ENCODE measurements at regions not wholly inside any gene's neighbourhood (a gene's known extent, or its start where the extent isn't known, plus 50 kb on each side); places are given as distances from the start of the nearest gene placed in this dataset.
"Not testable (repeated sequence)": the region's sequence is repeated elsewhere in the genome, so short reads cannot be mapped to it uniquely, and the experiment has no call there.

DNA sequence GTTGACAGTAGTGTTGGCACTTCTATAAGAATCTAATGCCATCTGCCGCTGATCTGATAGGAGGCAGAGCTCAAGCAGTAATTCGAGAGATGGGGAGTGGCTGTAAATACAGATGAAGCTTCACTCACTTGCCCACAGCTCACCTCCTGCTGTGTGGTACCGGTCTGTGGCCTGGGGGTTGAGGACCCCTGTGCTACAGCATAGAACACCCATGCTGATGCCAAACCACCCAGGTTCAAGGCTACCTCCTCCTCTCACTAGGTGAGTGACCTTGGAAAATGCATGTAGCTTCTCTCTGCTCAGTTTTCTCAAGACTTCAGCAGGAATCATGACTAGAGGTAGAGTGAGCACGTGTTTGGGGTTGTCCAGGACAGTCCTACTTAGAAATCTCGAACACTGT is 263.4 kb downstream of the SH3BP4 start:
- Mint-ChIP-seq H3K36me3 (no peaks in the 10 kb centered on the region), H3K27me3 (peaks cover 23% of the 10 kb centered on the region), H3K27ac (no peak overlapping the region), H3K4me1 (ENCODE audit: low read depth) (no peaks in the 10 kb centered on the region), H3K9me3 (no peaks in the 10 kb centered on the region), H3K4me3 (no peak overlapping the region)
- ChIA-PET POLR2A (no interaction called here), CTCF (no interaction called here)
- intact Hi-C loops (cut with micrococcal nuclease), result no loop called here
- DNase-seq, result no peak

DNA sequence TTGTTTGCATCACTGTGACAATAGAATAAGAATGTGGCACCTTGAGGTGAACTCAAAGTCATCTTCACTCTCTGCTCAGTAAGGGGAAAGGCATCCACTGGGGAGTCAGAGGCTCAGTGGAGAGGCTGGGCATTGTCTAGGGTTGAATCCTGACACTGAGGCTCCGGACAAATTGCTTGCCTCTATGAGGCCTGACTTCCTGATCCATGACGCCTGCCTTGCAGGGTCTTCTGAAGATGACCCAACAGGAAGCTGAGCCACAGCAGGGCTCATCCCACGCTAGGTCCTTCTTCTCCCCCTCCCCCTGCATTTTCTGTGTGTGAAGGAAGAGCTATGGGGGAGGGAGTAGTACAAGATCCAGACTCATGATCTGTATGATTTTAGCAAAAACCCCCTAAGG is 265.1 kb downstream of the SH3BP4 start:
- ChIA-PET POLR2A (no interaction called here), CTCF (no interaction called here)
- Mint-ChIP-seq H3K27me3 (peaks cover 26% of the 10 kb centered on the region), H3K9me3 (no peaks in the 10 kb centered on the region), H3K36me3 (no peaks in the 10 kb centered on the region), H3K4me1 (ENCODE audit: low read depth) (no peaks in the 10 kb centered on the region), H3K27ac (no peak overlapping the region), H3K4me3 (no peak overlapping the region)
- intact Hi-C loops (cut with micrococcal nuclease), result no loop called here
- no peak for DNase-seq

DNA sequence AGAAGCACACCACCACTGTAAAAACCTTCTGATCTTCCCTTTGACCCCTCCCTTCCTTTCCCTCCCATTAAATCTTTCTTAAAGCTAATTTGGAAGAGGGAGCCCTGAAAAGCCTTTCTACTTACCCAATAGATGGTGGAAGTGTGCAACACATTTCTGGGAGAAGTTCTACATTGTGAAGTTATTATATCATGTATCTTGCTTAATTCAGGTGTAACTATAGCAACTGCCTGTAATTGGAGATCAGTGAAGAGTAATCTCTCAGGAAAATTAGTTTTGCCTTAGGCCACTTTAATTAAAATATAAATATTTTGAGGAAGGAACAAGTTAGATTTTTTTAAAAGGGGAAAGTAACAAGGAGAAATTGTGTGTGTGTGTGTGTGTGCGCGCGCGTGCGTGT is 266.0 kb downstream of the SH3BP4 start:
- Mint-ChIP-seq H3K36me3 (no peaks in the 10 kb centered on the region), H3K27me3 (peaks cover 27% of the 10 kb centered on the region), H3K4me1 (ENCODE audit: low read depth) (no peaks in the 10 kb centered on the region), H3K4me3 (no peak overlapping the region), H3K9me3 (no peaks in the 10 kb centered on the region), H3K27ac (no peak overlapping the region)
- no peak for DNase-seq
- ChIA-PET POLR2A (no interaction called here), CTCF (no interaction called here)
- intact Hi-C loops (cut with micrococcal nuclease), result no loop called here

DNA sequence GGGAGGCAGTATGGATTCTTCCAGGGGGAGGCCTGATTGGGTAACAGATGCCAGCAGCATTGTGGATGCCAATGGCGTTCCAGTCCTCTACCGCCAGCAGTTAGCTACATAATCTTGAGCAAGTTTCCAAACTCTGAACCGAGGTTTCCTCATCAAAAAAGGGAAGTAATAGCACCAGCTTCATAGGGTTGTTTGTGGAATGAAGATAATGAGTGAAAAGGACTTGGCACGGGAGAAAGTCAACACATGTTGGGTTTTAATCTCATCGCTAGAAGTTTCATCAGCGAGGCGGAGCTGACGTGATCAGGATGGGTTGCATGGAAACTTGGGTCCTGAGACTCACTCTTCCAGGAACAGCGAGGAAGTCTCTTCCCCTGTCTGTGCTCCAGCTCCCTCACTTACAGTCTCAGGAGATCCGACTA is 266.7 kb downstream of the SH3BP4 start:
- H3K9me3 Mint-ChIP-seq, result no peaks in the 10 kb centered on the region
- CTCF ChIA-PET, result no interaction called here

DNA sequence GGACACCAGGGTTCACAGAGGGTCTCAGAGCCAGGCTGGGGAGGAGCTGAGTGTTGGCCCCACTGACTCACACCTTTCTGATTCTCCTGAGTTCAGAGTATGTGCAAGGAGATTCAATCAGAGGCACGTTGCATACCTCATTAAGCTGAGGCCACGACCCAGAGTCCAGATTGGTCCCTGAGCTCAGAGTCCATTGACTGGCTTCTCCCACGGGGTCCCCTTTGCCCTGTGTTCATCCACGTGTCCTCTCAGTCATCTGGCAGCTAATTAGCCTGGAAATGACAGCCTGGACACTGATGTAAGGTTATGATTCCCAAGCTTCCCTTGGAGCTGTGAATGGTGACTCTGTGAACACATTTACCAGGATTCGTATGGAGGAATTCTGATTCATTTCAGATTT is 267.2 kb downstream of the SH3BP4 start:
- POLR2A ChIA-PET, result no interaction called here
- Mint-ChIP-seq H3K4me3 (no peak overlapping the region), H3K4me1 (ENCODE audit: low read depth) (no peaks in the 10 kb centered on the region), H3K36me3 (no peaks in the 10 kb centered on the region), H3K27ac (no peak overlapping the region), H3K27me3 (peaks cover 29% of the 10 kb centered on the region), H3K9me3 (no peaks in the 10 kb centered on the region)
- CTCF ChIA-PET, result no interaction called here
- no peak for DNase-seq
- intact Hi-C loops (cut with micrococcal nuclease), result no loop called here

More for the DNA sequence above, 266.7 kb downstream of the SH3BP4 start:
- intact Hi-C loops (cut with micrococcal nuclease), result no loop called here
- Mint-ChIP-seq H3K27me3 (peaks cover 27% of the 10 kb centered on the region), H3K36me3 (no peaks in the 10 kb centered on the region), H3K4me3 (no peak overlapping the region), H3K27ac (no peak overlapping the region), H3K4me1 (ENCODE audit: low read depth) (no peaks in the 10 kb centered on the region)
- DNase-seq, result no peak
- POLR2A ChIA-PET, result no interaction called here

DNA sequence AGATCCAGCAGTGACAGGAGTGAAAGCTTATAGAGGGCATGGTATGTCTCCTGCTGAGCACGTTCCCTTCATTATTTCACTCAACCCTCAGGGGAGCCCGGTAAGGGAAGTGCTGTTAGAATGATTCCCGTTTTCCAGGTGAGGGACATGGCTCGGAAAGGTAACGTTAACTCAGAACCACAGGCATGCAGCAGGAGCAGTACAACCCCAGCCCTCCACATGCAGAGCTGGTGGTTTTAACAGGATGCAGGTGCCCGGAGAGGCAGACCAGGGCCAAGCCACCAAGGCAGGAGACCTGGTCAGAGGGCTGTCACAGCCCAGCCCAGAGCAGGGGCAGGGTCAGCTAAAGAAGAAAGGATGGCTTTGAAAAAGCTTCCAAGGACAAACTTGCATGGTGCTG is 268.5 kb downstream of the SH3BP4 start:
- peaks cover 31% of the 10 kb centered on the region for H3K27me3 Mint-ChIP-seq
- no peak for DNase-seq
- H3K36me3 Mint-ChIP-seq, result no peaks in the 10 kb centered on the region
- H3K9me3 Mint-ChIP-seq, result no peaks in the 10 kb centered on the region
- CTCF ChIA-PET, result no interaction called here
- no peak overlapping the region for H3K4me3 Mint-ChIP-seq
- intact Hi-C loops (cut with micrococcal nuclease), result no loop called here
- no peak overlapping the region for H3K27ac Mint-ChIP-seq
- no peaks in the 10 kb centered on the region for H3K4me1 Mint-ChIP-seq (ENCODE audit: low read depth)
- POLR2A ChIA-PET, result no interaction called here

DNA sequence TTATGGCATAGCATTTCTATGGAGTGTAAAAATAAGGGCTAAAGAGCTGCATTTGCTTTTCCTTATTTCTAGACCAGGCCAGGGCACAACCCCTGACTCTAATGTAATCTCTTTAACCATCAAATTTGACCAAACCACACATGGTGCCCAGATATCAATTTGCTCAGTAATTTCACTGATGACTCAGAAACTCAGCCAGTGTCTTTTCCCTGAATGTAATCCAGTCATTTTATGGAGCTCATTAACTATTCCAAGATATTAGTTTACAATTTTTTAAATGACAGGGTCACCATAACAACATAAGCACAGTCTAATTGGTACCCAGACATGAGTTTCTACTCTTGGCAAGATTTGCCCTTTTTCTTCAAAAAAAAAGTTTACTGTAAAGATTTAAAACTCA is 270.8 kb upstream of the AGAP1 start:
- no peak overlapping the region for H3K27ac Mint-ChIP-seq
- H3K36me3 Mint-ChIP-seq, result no peaks in the 10 kb centered on the region
- intact Hi-C loops (cut with micrococcal nuclease), result no loop called here
- H3K4me3 Mint-ChIP-seq, result no peak overlapping the region
- ChIA-PET POLR2A (no interaction called here), CTCF (no interaction called here)
- H3K9me3 Mint-ChIP-seq, result no peaks in the 10 kb centered on the region
- peaks cover 18% of the 10 kb centered on the region for H3K27me3 Mint-ChIP-seq
- no peaks in the 10 kb centered on the region for H3K4me1 Mint-ChIP-seq (ENCODE audit: low read depth)
- DNase-seq, result no peak

DNA sequence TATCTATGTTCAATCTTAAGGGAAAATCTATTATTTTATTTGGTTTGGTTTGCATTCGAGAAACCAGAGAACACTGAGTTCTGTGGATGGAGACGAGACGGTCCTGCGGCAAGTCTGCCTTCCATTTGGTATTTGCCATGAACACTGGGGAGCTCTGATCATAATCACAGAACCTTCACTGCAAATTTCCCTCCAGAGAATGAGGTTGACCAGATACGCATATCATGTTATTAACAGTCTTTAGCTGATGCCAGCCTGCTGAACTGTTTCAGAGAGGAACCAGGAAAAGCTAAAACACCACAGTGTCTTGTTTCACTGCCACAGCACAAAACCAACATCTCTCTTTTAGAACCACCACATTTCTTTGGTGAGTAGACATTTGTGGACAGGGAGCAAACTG is 269.4 kb upstream of the AGAP1 start:
- no peak for DNase-seq
- intact Hi-C loops (cut with micrococcal nuclease), result no loop called here
- CTCF ChIA-PET, result interaction anchor here (0.7 kb wide), 1 partner anchor 90 kb away, joined by 3 read pairs; no protein-coding TSS in a partner anchor
- H3K4me1 Mint-ChIP-seq (ENCODE audit: low read depth), result no peaks in the 10 kb centered on the region
- H3K9me3 Mint-ChIP-seq, result no peaks in the 10 kb centered on the region
- peaks cover 24% of the 10 kb centered on the region for H3K27me3 Mint-ChIP-seq
- no peaks in the 10 kb centered on the region for H3K36me3 Mint-ChIP-seq
- no peak overlapping the region for H3K27ac Mint-ChIP-seq
- POLR2A ChIA-PET, result no interaction called here
- no peak overlapping the region for H3K4me3 Mint-ChIP-seq

DNA sequence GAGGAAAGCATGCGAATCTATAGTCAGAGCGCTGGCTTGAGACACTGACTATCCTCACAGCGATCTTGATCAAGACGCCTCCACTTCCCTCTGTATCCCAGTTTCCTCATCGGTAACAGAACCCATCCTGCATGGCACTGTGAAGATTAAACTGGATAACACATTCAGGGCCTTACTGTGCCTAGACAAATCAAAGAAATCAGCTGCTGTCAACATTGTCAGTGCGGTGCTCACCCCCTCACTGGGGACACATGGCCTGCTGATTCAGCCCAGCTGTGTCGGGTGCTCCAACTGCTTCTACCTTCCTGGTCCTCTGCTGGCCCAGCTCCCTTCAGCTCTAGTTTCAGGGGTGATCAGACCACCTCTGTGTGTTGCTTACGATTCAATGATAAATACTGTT is 268.6 kb upstream of the AGAP1 start:
- intact Hi-C loops (cut with micrococcal nuclease), result no loop called here
- CTCF ChIA-PET, result no interaction called here

DNA sequence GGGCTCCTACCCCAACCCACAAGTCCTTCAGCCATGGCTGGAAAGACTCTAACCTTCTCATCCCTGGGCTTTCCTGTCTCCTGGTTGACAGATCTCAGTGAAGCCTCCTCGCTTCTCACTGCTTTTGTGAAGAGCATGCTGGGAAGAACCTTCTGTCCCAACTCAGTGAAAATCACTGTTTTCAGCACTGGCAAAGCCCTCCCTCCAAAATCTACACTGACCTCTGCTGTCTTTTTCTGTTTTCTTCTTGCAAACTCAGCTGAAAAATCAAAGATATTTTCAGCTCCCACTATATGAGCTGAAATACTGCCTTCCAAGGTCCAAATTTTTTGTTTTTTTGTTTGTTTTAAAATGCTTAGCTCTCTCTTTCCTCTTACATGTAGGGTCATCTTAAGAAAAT is 266.3 kb upstream of the AGAP1 start:
- CTCF ChIA-PET, result no interaction called here
- no peaks in the 10 kb centered on the region for H3K4me1 Mint-ChIP-seq (ENCODE audit: low read depth)
- no peak overlapping the region for H3K4me3 Mint-ChIP-seq
- DNase-seq, result no peak
- POLR2A ChIA-PET, result no interaction called here
- no peaks in the 10 kb centered on the region for H3K9me3 Mint-ChIP-seq
- H3K27ac Mint-ChIP-seq, result no peak overlapping the region
- no peaks in the 10 kb centered on the region for H3K36me3 Mint-ChIP-seq
- peaks cover 22% of the 10 kb centered on the region for H3K27me3 Mint-ChIP-seq
- intact Hi-C loops (cut with micrococcal nuclease), result no loop called here

More for the DNA sequence above, 268.6 kb upstream of the AGAP1 start:
- no peak for DNase-seq
- no peak overlapping the region for H3K27ac Mint-ChIP-seq
- no peaks in the 10 kb centered on the region for H3K9me3 Mint-ChIP-seq
- peaks cover 23% of the 10 kb centered on the region for H3K27me3 Mint-ChIP-seq
- H3K36me3 Mint-ChIP-seq, result no peaks in the 10 kb centered on the region
- H3K4me3 Mint-ChIP-seq, result no peak overlapping the region
- POLR2A ChIA-PET, result no interaction called here
- no peaks in the 10 kb centered on the region for H3K4me1 Mint-ChIP-seq (ENCODE audit: low read depth)

DNA sequence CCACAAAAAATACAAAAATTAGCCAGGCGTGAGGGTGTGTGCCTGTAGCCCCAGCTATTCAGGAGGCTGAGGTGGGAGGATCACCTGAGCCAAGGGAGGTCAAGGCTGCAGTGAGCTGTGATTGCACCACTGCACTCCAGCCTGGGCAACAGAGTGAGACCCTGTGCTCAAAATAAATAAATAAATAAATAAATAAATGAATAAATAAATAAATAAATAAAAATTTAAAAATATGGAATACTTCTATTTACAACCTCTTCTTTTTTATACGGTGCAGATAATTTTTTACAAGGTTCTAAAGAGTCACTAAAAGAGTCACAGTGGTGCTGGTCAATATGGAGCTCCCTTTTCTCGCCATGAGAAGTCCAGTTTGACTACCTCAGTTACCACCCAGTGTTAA is 265.4 kb upstream of the AGAP1 start:
- H3K27ac Mint-ChIP-seq; CTCF ChIA-PET; H3K4me1 Mint-ChIP-seq (ENCODE audit: low read depth); H3K4me3 Mint-ChIP-seq; DNase-seq; POLR2A ChIA-PET; H3K36me3 Mint-ChIP-seq; intact Hi-C loops (cut with micrococcal nuclease); H3K9me3 Mint-ChIP-seq: not testable (repeated sequence)
- peaks cover 22% of the 10 kb centered on the region for H3K27me3 Mint-ChIP-seq

DNA sequence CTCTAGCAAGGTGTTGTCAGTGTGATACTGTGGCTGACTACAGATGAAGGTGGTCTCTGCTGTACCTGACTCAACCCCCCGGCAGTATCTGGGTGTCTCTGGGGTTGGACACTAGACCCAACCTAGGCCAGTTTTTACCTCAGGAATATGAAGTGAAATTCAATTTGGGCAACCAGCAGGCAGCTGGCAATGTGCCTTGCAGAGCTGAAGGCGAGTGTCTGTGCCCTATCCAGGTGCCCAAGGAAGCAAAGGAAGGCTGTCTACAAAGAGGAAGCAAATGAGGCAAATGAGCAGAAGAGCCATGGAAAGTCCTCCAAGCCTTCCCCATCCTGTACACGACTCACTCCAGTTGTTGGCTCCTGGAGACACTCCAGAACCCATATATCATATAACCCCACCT is 264.6 kb upstream of the AGAP1 start:
- no peaks in the 10 kb centered on the region for H3K4me1 Mint-ChIP-seq (ENCODE audit: low read depth)
- intact Hi-C loops (cut with micrococcal nuclease), result no loop called here
- DNase-seq, result no peak
- ChIA-PET POLR2A (no interaction called here), CTCF (no interaction called here)
- no peak overlapping the region for H3K27ac Mint-ChIP-seq
- H3K27me3 Mint-ChIP-seq, result peaks cover 20% of the 10 kb centered on the region
- H3K9me3 Mint-ChIP-seq, result no peaks in the 10 kb centered on the region
- no peaks in the 10 kb centered on the region for H3K36me3 Mint-ChIP-seq
- H3K4me3 Mint-ChIP-seq, result no peak overlapping the region

DNA sequence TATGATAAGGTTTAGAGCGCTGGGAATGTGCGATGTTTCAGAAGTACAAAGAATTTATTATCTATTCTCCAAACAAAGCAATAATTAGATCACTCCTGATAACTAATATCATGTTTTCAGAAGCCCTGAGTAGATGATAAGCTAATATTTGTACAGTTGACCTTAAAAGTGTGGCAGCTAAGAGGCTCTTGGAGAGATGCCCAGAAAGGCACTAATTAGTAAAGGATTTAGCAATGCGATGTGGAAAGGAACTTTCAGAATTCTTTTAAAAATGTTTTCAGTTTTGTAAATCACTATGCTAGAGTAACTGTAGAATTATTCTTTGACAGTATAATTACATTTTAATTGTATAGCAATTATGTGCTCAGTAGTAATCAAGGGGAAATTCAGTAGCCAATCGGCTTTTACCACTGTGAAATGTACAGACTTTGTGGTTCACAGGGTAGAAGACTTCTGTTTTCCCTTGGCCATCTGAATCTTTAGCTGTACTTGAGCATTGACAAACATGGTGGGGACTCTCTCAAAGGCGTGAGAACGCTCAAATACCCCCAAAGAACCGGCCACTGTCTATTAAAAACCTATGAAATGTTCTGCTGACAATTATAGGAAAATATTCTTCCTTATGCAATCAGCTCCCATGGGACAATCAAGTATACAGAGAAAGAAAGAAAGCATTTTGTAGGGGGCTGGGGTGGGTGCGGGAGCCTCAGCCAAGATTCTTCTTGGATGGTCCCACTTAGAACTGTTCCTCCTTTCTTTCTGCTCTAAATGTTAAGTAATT is 262.8 kb upstream of the AGAP1 start:
- no peaks in the 10 kb centered on the region for H3K36me3 Mint-ChIP-seq
- intact Hi-C loops (cut with micrococcal nuclease), result no loop called here
- H3K27me3 Mint-ChIP-seq, result peaks cover 20% of the 10 kb centered on the region
- no peaks in the 10 kb centered on the region for H3K9me3 Mint-ChIP-seq
- ChIA-PET POLR2A (no interaction called here), CTCF (no interaction called here)
- H3K27ac Mint-ChIP-seq, result no peak overlapping the region
- DNase-seq, result no peak
- no peak overlapping the region for H3K4me3 Mint-ChIP-seq
- no peaks in the 10 kb centered on the region for H3K4me1 Mint-ChIP-seq (ENCODE audit: low read depth)

Data from activated CD4-positive, alpha-beta memory T cell treated with anti-CD3 and anti-CD28 coated beads for 36 hours (primary cell).